Neuronal stem cell (in vitro differentiated cells): ENCODE measurements at regions not wholly inside any gene's neighbourhood (a gene's known extent, or its start where the extent isn't known, plus 50 kb on each side); places are given as distances from the start of the nearest gene placed in this dataset.

Experiments used
- DNase-seq: peaks from one replicate; pipeline ENCODE4 v3.0.0-alpha.2; 2013; ENCODE audit warnings: low spot score
- H2AFZ ChIP-seq: one replicate; pipeline ENCODE4 v1.6.1; 2013; ENCODE audit warnings: mild to moderate bottlenecking, low read length, inconsistent platforms
- H2AK5ac ChIP-seq: 2 replicates; pipeline ENCODE4 v1.6.1; 2013; ENCODE audit warnings: low read depth, mild to moderate bottlenecking, inconsistent platforms, low read length, moderate library complexity, mixed read lengths
- H2BK120ac ChIP-seq: 2 replicates; pipeline ENCODE4 v1.6.1; 2013; ENCODE audit warnings: low read depth, mild to moderate bottlenecking, inconsistent platforms, low read length, moderate library complexity, mixed read lengths
- H2BK12ac ChIP-seq: one replicate; pipeline ENCODE4 v1.6.1; 2013; ENCODE audit warnings: low read length, inconsistent platforms
- H2BK15ac ChIP-seq: 2 replicates; pipeline ENCODE4 v1.6.1; 2013; ENCODE audit warnings: mild to moderate bottlenecking, low read length, inconsistent platforms, mixed read lengths
- H2BK5ac ChIP-seq: one replicate; pipeline ENCODE4 v1.6.1; 2013; ENCODE audit warnings: inconsistent platforms, mild to moderate bottlenecking, low read length, moderate library complexity
- H3K14ac ChIP-seq: one replicate; pipeline ENCODE4 v1.6.1; 2013; ENCODE audit warnings: low read length, inconsistent platforms
- H3K18ac ChIP-seq: 2 replicates; pipeline ENCODE4 v1.6.1; 2013; ENCODE audit warnings: low read length, inconsistent platforms
- H3K23ac ChIP-seq: 2 replicates; pipeline ENCODE4 v1.6.1; 2013; ENCODE audit warnings: low read depth, mild to moderate bottlenecking, mixed read lengths, low read length, inconsistent platforms; ENCODE audit not compliant: poor library complexity
- H3K27ac ChIP-seq: replicated peaks from 3 replicates; pipeline ENCODE4 v1.5.1; 2013; ENCODE audit warnings: low read length, inconsistent platforms
- H3K27me3 ChIP-seq, 3 experiments: 2 replicates each; pipeline ENCODE4 v1.6.1; 2013; ENCODE audit warnings: low read length in 3 of 3, mild to moderate bottlenecking in 2 of 3, inconsistent platforms in 1 of 3, low read depth in 1 of 3, mixed read lengths in 1 of 3, moderate library complexity in 1 of 3; ENCODE audit not compliant: control insufficient read depth in 3 of 3, insufficient read depth in 3 of 3
- H3K36me3 ChIP-seq, 2 donors: replicated peaks in 1 of 2; 2 replicates each; pipeline ENCODE4 v1.6.1; 2013; ENCODE audit warnings: low read length in 2 of 2; ENCODE audit not compliant: control insufficient read depth in 2 of 2, insufficient read depth in 2 of 2
- H3K4ac ChIP-seq: 2 replicates; pipeline ENCODE4 v1.6.1; 2013; ENCODE audit warnings: inconsistent platforms, mild to moderate bottlenecking, low read length, moderate library complexity
- H3K4me1 ChIP-seq, 2 donors: 1 replicate in 1 of 2; 2 replicates in 1 of 2; pipeline ENCODE4 v1.6.1; 2013; ENCODE audit warnings: low read length in 2 of 2, low read depth in 1 of 2; ENCODE audit not compliant: control insufficient read depth in 2 of 2, insufficient read depth in 1 of 2
- H3K4me2 ChIP-seq: one replicate; pipeline ENCODE4 v1.6.1; 2013; ENCODE audit warnings: mild to moderate bottlenecking, low read length, inconsistent platforms; ENCODE audit not compliant: insufficient read depth, poor library complexity, severe bottlenecking
- H3K4me3 ChIP-seq, 2 donors: 2 replicates each; pipeline ENCODE4 v1.5.1; 2013; ENCODE audit warnings: low read length in 2 of 2, mild to moderate bottlenecking in 2 of 2, inconsistent platforms in 1 of 2, moderate library complexity in 1 of 2
- H3K79me1 ChIP-seq: one replicate; pipeline ENCODE4 v1.6.1; 2013; ENCODE audit warnings: low read depth, mild to moderate bottlenecking, inconsistent platforms, low read length, moderate library complexity
- H3K9ac ChIP-seq: one replicate; pipeline ENCODE4 v1.6.1; 2013; ENCODE audit warnings: mild to moderate bottlenecking, low read depth, low read length, inconsistent platforms; ENCODE audit not compliant: poor library complexity
- H3K9me3 ChIP-seq, 2 donors: replicated peaks in 1 of 2; 2 replicates each; pipeline versions ENCODE3 to v1.6.1; 2013; ENCODE audit warnings: low read length in 2 of 2, mild to moderate bottlenecking in 2 of 2, inconsistent platforms in 1 of 2, low read depth in 1 of 2, mixed read lengths in 1 of 2, moderate library complexity in 1 of 2; ENCODE audit not compliant: control insufficient read depth in 2 of 2, insufficient read depth in 1 of 2
- H4K8ac ChIP-seq: one replicate; pipeline ENCODE4 v1.6.1; 2013; ENCODE audit warnings: low read depth, mild to moderate bottlenecking, inconsistent platforms, low read length, moderate library complexity
- H4K91ac ChIP-seq: one replicate; pipeline ENCODE4 v1.6.1; 2013; ENCODE audit warnings: low read length, low read depth, mild to moderate bottlenecking, inconsistent platforms; ENCODE audit not compliant: poor library complexity
- WGBS, 2 donors: extraction: QIAGEN DNeasy Blood & Tissue Kit; methylation state at CpG; one replicate each; pipeline ENCODE4 v1.1.7; 2013; ENCODE audit warnings: missing lambda C conversion rate in 2 of 2, mixed read lengths in 1 of 2; ENCODE audit not compliant: insufficient read length in 2 of 2, insufficient replicate concordance in 1 of 2; ENCODE audit errors: extremely low coverage in 2 of 2; 5-methylcytosine and 5-hydroxymethylcytosine counted together

DNA sequence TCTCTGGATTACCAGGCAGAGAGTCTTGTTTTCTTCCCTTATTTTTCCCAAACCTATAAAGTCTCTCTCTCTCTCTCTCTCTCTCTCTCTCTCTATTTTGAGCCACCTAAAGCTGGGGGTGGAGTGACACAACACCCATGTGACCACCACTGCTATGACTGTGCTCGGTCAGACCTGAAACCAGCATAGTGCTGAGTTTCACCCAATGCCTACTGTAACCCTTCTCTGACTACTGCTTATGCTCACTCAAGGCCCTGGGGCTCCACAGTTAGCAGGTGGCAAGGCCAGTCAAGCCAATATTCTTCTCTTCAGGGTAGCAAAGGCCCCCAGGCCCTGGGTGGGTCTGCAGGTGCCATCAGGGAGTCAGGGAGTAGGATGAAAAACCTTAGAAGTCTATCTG, 114.7 kb upstream of the ARMCX2 start:
- no peak overlapping the region for H3K23ac ChIP-seq
- DNase-seq, result no peak
- no peak overlapping the region for H3K4me2 ChIP-seq
- H2BK120ac ChIP-seq, result no peak overlapping the region
- H4K91ac ChIP-seq, result no peak overlapping the region
- no peak overlapping the region for H4K8ac ChIP-seq
- no peak overlapping the region for H3K18ac ChIP-seq
- H2AK5ac ChIP-seq, result no peak overlapping the region
- no peak overlapping the region for H3K14ac ChIP-seq
- no peak overlapping the region for H3K27ac ChIP-seq
- H2AFZ ChIP-seq, result no peak overlapping the region
- no peak overlapping the region for H2BK5ac ChIP-seq
- no peak overlapping the region for H3K9ac ChIP-seq
- H3K9me3 ChIP-seq, result no peaks in the 10 kb centered on the region
- H3K36me3 ChIP-seq, result no peaks in the 10 kb centered on the region
- no peak overlapping the region for H2BK15ac ChIP-seq
- no peak overlapping the region for H3K4ac ChIP-seq
- no peaks in the 10 kb centered on the region for H3K27me3 ChIP-seq
- H3K79me1 ChIP-seq, result peaks cover 2% of the 10 kb centered on the region
- H2BK12ac ChIP-seq, result no peak overlapping the region
- H3K4me3 ChIP-seq, result no peak overlapping the region
- H3K4me1 ChIP-seq, result no peaks in the 10 kb centered on the region
- no CpG with 5 or more reads among the region's 1 CpG for WGBS, 2 donors

DNA sequence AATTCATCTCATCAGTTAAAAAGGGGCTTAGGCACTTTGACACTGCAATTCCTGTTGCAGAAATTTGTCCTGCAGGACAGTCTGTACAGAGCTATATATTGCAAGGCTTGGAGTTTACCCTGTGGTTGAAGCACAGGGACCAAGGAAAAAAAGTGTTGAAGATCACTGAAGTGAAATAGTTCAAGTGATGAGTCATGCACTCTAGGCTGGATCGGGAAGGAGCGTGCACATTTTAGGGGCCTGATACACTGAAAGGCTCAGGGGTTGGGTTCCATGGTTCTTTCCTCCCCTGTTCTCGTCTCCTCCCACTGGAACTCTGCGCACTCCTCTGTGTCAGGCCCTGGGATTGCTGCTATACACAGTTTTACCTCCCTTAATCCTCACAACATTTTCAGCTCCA, 104.9 kb upstream of the ARMCX2 start:
- H3K9ac ChIP-seq, result no peak overlapping the region
- no peak overlapping the region for H3K27ac ChIP-seq
- no peak overlapping the region for H2BK5ac ChIP-seq
- no peak overlapping the region for H2BK15ac ChIP-seq
- H3K27me3 ChIP-seq, result peaks cover 0 to 2% (median 0%) of the 10 kb centered on the region in 3 experiments
- H2AK5ac ChIP-seq, result no peak overlapping the region
- no peak overlapping the region for H2BK120ac ChIP-seq
- H4K8ac ChIP-seq, result no peak overlapping the region
- H3K9me3 ChIP-seq, result no peaks in the 10 kb centered on the region
- H3K23ac ChIP-seq, result no peak overlapping the region
- no peak overlapping the region for H3K4ac ChIP-seq
- no peak overlapping the region for H3K4me3 ChIP-seq
- H3K4me2 ChIP-seq, result no peak overlapping the region
- DNase-seq, result no peak
- no peak overlapping the region for H3K14ac ChIP-seq
- no peaks in the 10 kb centered on the region for H3K36me3 ChIP-seq
- H3K4me1 ChIP-seq, result no peaks in the 10 kb centered on the region
- no peaks in the 10 kb centered on the region for H3K79me1 ChIP-seq
- H4K91ac ChIP-seq, result no peak overlapping the region
- H2BK12ac ChIP-seq, result no peak overlapping the region
- H2AFZ ChIP-seq, result no peak overlapping the region
- no peak overlapping the region for H3K18ac ChIP-seq
- WGBS, 2 donors, result no CpG with 5 or more reads among the region's 4 CpGs

DNA sequence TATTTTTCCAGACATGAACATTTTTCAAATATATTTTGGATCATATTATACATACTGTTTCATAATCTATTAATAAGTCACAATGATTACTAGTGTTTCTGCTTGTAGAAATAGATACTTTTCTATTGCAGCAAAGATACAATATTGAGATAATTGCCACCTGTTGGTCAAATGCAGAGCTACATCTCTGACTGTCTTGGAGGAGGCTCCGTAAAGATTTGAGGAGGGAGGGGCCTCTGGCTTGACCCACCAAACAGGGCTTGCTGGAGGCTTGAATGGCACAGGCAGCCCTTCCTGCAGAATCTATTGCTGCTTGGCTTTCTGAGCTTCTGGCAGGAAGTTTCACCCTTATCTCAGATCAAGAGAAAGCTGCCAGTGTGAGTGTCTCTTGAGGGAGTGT, 99.3 kb upstream of the ARMCX2 start:
- H3K23ac ChIP-seq, result no peak overlapping the region
- H3K4me2 ChIP-seq, result no peak overlapping the region
- no peak overlapping the region for H4K8ac ChIP-seq
- no peak overlapping the region for H3K14ac ChIP-seq
- no peak overlapping the region for H2BK5ac ChIP-seq
- peak overlapping the region; percentile 50 for H2AFZ ChIP-seq
- H3K18ac ChIP-seq, result no peak overlapping the region
- H4K91ac ChIP-seq, result no peak overlapping the region
- H3K4ac ChIP-seq, result no peak overlapping the region
- peak; percentile 52 for DNase-seq
- no peak overlapping the region for H2AK5ac ChIP-seq
- no peak overlapping the region for H2BK120ac ChIP-seq
- H3K79me1 ChIP-seq, result no peaks in the 10 kb centered on the region
- no peak overlapping the region for H3K4me3 ChIP-seq
- no peaks in the 10 kb centered on the region for H3K4me1 ChIP-seq
- no CpG with 5 or more reads among the region's 1 CpG for WGBS, 2 donors
- no peak overlapping the region for H3K9ac ChIP-seq
- no peaks in the 10 kb centered on the region for H3K9me3 ChIP-seq
- H2BK12ac ChIP-seq, result no peak overlapping the region
- no peak overlapping the region for H3K27ac ChIP-seq
- H2BK15ac ChIP-seq, result no peak overlapping the region
- H3K27me3 ChIP-seq, result peaks cover 0 to 2% (median 0%) of the 10 kb centered on the region in 3 experiments
- H3K36me3 ChIP-seq, result no peaks in the 10 kb centered on the region

DNA sequence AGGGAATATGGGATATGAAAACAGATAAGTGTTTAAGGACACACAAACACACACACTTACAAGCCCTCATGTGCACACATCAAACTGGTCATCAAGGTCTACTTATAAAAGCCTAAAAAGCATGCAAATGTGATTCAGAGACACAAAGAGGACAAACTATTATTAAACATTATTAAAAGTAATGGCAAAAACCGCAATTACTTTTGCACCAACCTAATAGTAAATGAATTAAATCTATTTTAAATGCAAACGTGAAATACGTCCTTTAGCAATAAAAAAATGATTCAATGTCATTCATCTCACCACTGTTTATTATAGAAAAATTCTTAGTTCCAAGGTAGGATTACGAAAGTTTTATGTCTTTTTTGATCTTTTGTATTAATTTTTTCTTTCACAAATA, 91.1 kb upstream of the ARMCX2 start:
- no CpG with 5 or more reads among the region's 4 CpGs for WGBS, 2 donors
- H2BK15ac ChIP-seq, result no peak overlapping the region
- no peak for DNase-seq
- no peak overlapping the region for H4K8ac ChIP-seq
- H3K14ac ChIP-seq, result no peak overlapping the region
- no peak overlapping the region for H2BK12ac ChIP-seq
- H2AFZ ChIP-seq, result no peak overlapping the region
- H3K79me1 ChIP-seq, result no peaks in the 10 kb centered on the region
- no peaks in the 10 kb centered on the region for H3K9me3 ChIP-seq
- H3K36me3 ChIP-seq, result no peaks in the 10 kb centered on the region
- H3K27me3 ChIP-seq, result no peaks in the 10 kb centered on the region
- no peak overlapping the region for H3K18ac ChIP-seq
- no peak overlapping the region for H3K4me2 ChIP-seq
- no peak overlapping the region for H2BK5ac ChIP-seq
- no peak overlapping the region for H2BK120ac ChIP-seq
- no peak overlapping the region for H3K4ac ChIP-seq
- no peak overlapping the region for H3K23ac ChIP-seq
- no peaks in the 10 kb centered on the region for H3K4me1 ChIP-seq
- no peak overlapping the region for H3K4me3 ChIP-seq
- no peak overlapping the region for H4K91ac ChIP-seq
- H2AK5ac ChIP-seq, result no peak overlapping the region
- H3K27ac ChIP-seq, result no peak overlapping the region
- H3K9ac ChIP-seq, result no peak overlapping the region
